Heart left ventricle (tissue), 13 donors: ENCODE measurements at regions not wholly inside any gene's neighbourhood (a gene's known extent, or its start where the extent isn't known, plus 50 kb on each side); places are given as distances from the start of the nearest gene placed in this dataset.

ENCODE experiments used
- CTCF ChIP-seq, 12 donors: fragments of 200-600 bp; sonication (generic) in 4 of 12; IDR thresholded peaks; one replicate each; pipeline versions ENCODE4 v1.5.0 to v1.8.0; 2018 to 2022; ENCODE audit warnings: antibody characterized with exemption in 12 of 12, mild to moderate bottlenecking in 5 of 12
- POLR2A ChIP-seq, 2 donors: fragments of 450-650 bp; IDR thresholded peaks; one replicate each; pipeline ENCODE4 v1.6.1; 2017; ENCODE audit warnings: antibody characterized with exemption in 2 of 2, mild to moderate bottlenecking in 2 of 2, moderate library complexity in 2 of 2
- donor health status: ischemic (EF 13 %, LVEDD 7.1; RV severe dilation, severe dysfunction).
- donor health status: DM: no; HTN: yes; CAD: no.
- donor health status: DM: no; HTN: no; CAD: no.
- donor health status: ischemic (EF 25% LVEDD 6.9; RV normal size, moderate dysfunction).
- donor health status: ischemic (EF 25% LVEDD 5.7; RV mildly dilated, moderate dysfunction).
- donor health status: ischemic (EF 35%, LVEDD 5.7; RV mildly dilated, moderate dysfunction).
- donor health status: nonischemic (EF 11% LVEDD 7.7; RV severe dilation, severe dysfunction).
- donor health status: DM: yes; HTN: yes; CAD: no.
- donor health status: PGD.
- donor health status: ischemic (EF 29% LVEDD 5.4; RV normal size, mild dysfunction).
- donor health status: nonischemic (EF 23%, LVEDD 6.1; RV moderate dilation, normal function).

GRCh38 chr1:47575855-47576757, 138.3 kb downstream of the FOXD2 start:
- TF ChIP-seq CTCF (IDR thresholded peaks at IDR 0.05), result no peak
- TF ChIP-seq POLR2A (IDR thresholded peaks at IDR 0.05), result no peak
